ENCODE measurements at regions not wholly inside any gene's neighbourhood (a gene's known extent, or its start where the extent isn't known, plus 50 kb on each side); places are given as distances from the start of the nearest gene placed in this dataset.
"Not testable (repeated sequence)": the region's sequence is repeated elsewhere in the genome, so short reads cannot be mapped to it uniquely, and the experiment has no call there.

DNA sequence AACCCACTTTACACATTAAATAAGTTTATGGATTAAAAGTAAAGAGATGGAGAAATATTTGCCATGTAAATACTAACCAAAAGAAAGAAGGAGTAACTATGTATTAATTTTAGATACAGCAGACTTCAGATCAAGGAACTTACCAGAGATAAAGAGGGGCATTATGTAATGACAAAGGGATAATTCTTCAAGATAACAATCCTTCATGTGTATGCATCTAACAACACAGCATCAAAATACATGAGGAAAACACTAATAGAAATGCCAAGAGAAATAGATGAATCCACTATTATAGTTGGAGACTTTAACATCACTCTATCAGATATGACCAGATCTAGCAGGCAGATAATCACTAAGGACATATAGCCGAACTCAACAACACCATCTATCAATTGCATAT lies 149.8 kb upstream of the ANKRD55 start:
- Histone ChIP-seq H3K4me3 (no peak overlapping the region), H3K9me3 (no peaks in the 10 kb centered on the region), H3K27me3 (no peaks in the 10 kb centered on the region), H3K4me1 (peaks cover 0 to under 1% (median 0%) of the 10 kb centered on the region in 4 donors), H3K27ac (no peak overlapping the region), H3K36me3 (no peaks in the 10 kb centered on the region)
- DNase-seq, result no peak
- intact Hi-C loops (cut with DNase I; ENCODE audit: low total_unique reads), result no loop called here
- TF ChIP-seq, protein P1, sequence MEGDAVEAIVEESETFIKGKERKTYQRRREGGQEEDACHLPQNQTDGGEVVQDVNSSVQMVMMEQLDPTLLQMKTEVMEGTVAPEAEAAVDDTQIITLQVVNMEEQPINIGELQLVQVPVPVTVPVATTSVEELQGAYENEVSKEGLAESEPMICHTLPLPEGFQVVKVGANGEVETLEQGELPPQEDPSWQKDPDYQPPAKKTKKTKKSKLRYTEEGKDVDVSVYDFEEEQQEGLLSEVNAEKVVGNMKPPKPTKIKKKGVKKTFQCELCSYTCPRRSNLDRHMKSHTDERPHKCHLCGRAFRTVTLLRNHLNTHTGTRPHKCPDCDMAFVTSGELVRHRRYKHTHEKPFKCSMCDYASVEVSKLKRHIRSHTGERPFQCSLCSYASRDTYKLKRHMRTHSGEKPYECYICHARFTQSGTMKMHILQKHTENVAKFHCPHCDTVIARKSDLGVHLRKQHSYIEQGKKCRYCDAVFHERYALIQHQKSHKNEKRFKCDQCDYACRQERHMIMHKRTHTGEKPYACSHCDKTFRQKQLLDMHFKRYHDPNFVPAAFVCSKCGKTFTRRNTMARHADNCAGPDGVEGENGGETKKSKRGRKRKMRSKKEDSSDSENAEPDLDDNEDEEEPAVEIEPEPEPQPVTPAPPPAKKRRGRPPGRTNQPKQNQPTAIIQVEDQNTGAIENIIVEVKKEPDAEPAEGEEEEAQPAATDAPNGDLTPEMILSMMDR (IDR thresholded peaks at IDR 0.05), result no peak

DNA sequence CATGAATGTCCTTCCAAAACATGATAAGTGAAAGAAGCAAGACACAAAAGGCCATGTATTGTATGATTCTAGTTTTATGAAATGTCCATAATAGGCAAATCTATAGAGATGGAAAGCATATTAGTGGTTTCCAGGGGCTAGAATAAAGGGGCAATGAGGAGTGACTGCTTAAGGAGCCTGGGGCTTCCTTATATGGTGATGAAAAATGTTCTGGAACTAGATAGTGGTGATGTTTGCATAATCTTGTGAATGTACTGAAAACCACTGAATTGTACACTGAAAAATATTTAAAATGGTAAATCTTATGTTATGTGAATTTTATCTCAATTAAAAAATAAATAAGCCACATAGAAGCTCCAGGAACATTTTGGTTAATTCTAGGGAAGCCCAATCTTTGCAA lies 144.4 kb upstream of the ANKRD55 start:
- intact Hi-C loops (cut with DNase I; ENCODE audit: low total_unique reads), result no loop called here
- H3K36me3 ChIP-seq, result no peaks in the 10 kb centered on the region
- TF ChIP-seq, protein P1 (IDR thresholded peaks at IDR 0.05), result no peak
- H3K4me3 ChIP-seq, result no peak overlapping the region
- no peaks in the 10 kb centered on the region for H3K27me3 ChIP-seq
- no peak for DNase-seq
- H3K4me1 ChIP-seq, result peaks cover 0 to 6% (median 0%) of the 10 kb centered on the region in 4 donors
- no peak overlapping the region for H3K27ac ChIP-seq
- H3K9me3 ChIP-seq, result peaks cover 0 to 9% (median 8%) of the 10 kb centered on the region in 3 donors

DNA sequence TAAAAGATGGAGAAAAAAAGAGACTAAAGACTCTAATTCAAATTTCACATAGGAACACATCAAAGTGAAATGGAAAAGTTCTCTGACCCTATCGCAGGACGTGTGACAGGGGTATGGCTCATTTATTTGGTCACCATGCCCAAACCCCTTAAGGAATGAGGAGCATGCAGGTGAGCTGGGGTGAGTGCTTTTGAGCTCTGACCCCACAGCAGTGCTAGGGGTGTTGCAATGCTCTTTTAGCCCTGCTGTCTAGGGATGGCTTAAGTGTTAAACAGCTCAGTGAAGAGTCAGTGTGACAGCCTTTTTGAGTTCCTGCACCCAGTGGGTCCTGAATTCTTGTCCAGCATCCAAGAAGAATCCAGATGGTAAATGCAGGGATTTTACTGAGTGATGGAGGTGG lies 143.0 kb upstream of the ANKRD55 start:
- TF ChIP-seq, protein P1 (IDR thresholded peaks at IDR 0.05), result no peak
- H3K4me3 ChIP-seq, result no peak overlapping the region
- H3K4me1 ChIP-seq, result peaks cover 0 to 6% (median 0%) of the 10 kb centered on the region in 4 donors
- H3K27ac ChIP-seq, result no peak overlapping the region
- intact Hi-C loops (cut with DNase I; ENCODE audit: low total_unique reads), result no loop called here
- peaks cover 0 to 9% (median 8%) of the 10 kb centered on the region in 3 donors for H3K9me3 ChIP-seq
- DNase-seq, result no peak
- no peaks in the 10 kb centered on the region for H3K27me3 ChIP-seq
- no peaks in the 10 kb centered on the region for H3K36me3 ChIP-seq

DNA sequence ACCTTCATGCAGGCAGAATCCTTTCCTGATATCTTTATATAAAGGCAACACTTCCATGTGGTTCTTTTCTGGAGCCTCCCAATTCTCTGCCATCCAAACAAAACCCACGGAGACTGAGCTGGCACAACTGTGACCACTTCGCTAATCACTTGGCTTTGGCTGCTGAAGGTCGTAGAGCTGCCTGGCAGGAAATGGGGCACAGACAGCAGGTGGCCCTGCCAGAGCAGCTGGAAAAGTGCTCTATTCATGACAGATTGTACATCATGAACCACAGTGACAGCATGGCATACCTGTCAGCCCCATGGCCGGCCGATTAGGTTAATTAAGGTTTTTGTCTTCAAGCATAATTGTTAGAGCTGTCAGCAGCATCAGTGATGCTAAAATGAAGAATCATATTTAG lies 141.9 kb upstream of the ANKRD55 start:
- Histone ChIP-seq H3K27ac (no peak overlapping the region), H3K4me1 (peaks cover 0 to 6% (median 0%) of the 10 kb centered on the region in 4 donors), H3K4me3 (no peak overlapping the region), H3K27me3 (no peaks in the 10 kb centered on the region), H3K9me3 (peaks cover 0 to 9% (median 8%) of the 10 kb centered on the region in 3 donors), H3K36me3 (no peaks in the 10 kb centered on the region)
- no peak for DNase-seq
- TF ChIP-seq, protein P1 (IDR thresholded peaks at IDR 0.05), result no peak
- intact Hi-C loops (cut with DNase I; ENCODE audit: low total_unique reads), result no loop called here

DNA sequence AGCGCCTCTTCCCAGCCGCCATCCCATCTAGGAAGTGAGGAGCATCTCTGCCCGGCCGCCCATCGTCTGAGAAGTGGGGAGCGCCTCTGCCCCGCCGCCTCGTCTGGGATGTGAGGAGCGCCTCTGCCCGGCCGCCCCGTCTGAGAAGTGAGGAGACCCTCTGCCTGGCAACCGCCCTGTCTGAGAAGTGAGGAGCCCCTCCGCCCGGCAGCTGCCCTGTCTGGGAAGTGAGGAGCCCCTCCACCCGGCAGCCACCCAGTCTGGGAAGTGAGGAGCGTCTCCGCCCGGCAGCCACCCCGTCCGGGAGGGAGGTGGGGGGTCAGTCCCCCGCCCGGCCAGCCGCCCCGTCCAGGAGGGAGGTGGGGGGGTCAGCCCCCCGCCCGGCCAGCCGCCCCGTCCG lies 139.4 kb upstream of the ANKRD55 start:
- H3K36me3 ChIP-seq; H3K4me3 ChIP-seq; H3K27ac ChIP-seq; H3K9me3 ChIP-seq; H3K4me1 ChIP-seq; H3K27me3 ChIP-seq; intact Hi-C loops (cut with DNase I; ENCODE audit: low total_unique reads); DNase-seq: not testable (repeated sequence)

DNA sequence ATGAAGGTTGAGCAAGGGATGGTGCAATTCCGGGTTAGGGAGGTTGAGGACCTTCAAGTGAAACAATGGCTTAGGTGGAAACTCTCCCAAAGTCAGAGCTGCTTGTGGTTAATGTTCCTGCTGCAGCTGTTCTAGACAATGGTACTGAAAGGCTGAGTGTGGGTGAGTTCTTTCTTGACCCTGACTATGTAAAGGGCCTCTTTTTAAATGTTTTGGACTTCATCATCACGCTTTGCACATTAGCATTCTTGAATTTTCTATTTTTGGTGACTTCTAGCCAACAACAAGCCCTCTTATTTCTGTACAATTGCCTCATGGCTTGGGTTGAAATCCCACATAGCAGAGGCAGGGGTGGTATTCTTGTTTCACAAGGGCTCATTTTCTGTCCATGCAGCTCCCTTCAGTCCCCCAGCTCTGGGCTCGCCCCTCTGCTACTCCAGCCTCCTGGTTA lies 136.3 kb upstream of the ANKRD55 start:
- TF ChIP-seq, protein P1 (IDR thresholded peaks at IDR 0.05), result no peak
- DNase-seq, result no peak
- H3K27ac ChIP-seq, result no peak overlapping the region

More for the DNA sequence above, 136.3 kb upstream of the ANKRD55 start:
- Histone ChIP-seq H3K4me3 (no peak overlapping the region), H3K9me3 (no peaks in the 10 kb centered on the region), H3K36me3 (no peaks in the 10 kb centered on the region), H3K27me3 (no peaks in the 10 kb centered on the region), H3K4me1 (no peaks in the 10 kb centered on the region)
- intact Hi-C loops (cut with DNase I; ENCODE audit: low total_unique reads), result no loop called here

All from tibial artery (tissue), 4 donors.